ENCODE measurements at regions not wholly inside any gene's neighbourhood (a gene's known extent, or its start where the extent isn't known, plus 50 kb on each side); places are given as distances from the start of the nearest gene placed in this dataset.

GRCh38 chr3:21042184-21042583 is 708.8 kb downstream of the ZNF385D start:
- TF ChIP-seq, protein P1, sequence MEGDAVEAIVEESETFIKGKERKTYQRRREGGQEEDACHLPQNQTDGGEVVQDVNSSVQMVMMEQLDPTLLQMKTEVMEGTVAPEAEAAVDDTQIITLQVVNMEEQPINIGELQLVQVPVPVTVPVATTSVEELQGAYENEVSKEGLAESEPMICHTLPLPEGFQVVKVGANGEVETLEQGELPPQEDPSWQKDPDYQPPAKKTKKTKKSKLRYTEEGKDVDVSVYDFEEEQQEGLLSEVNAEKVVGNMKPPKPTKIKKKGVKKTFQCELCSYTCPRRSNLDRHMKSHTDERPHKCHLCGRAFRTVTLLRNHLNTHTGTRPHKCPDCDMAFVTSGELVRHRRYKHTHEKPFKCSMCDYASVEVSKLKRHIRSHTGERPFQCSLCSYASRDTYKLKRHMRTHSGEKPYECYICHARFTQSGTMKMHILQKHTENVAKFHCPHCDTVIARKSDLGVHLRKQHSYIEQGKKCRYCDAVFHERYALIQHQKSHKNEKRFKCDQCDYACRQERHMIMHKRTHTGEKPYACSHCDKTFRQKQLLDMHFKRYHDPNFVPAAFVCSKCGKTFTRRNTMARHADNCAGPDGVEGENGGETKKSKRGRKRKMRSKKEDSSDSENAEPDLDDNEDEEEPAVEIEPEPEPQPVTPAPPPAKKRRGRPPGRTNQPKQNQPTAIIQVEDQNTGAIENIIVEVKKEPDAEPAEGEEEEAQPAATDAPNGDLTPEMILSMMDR (conservative IDR thresholded peaks at IDR 0.05 in 1 of 2, IDR thresholded peaks at IDR 0.05 in 1 of 2; ENCODE audit: extremely low read depth in 1 of 2, insufficient read depth in 1 of 2, low read depth in 1 of 2, low read length in 2 of 2), result no peak
- no peak for TF ChIP-seq EZH2 (IDR thresholded peaks at IDR 0.05; ENCODE audit: borderline replicate concordance, low read length)

All from mammary epithelial cell (primary cell).